HG03039 (cell line): ENCODE measurements at regions not wholly inside any gene's neighbourhood (a gene's known extent, or its start where the extent isn't known, plus 50 kb on each side); places are given as distances from the start of the nearest gene placed in this dataset.

Experiments
- ATAC-seq: cut with Tn5 transposase; IDR thresholded peaks from one replicate; pipeline ENCODE4 v1.9.1; 2021; ENCODE audit warnings: mild to moderate bottlenecking, moderate library complexity; ENCODE audit not compliant: unreplicated experiment

- ATAC-seq, result no peak
Measured at GRCh38 chr3:31442755-31443154, 90.0 kb upstream of the STT3B start.

DNA sequence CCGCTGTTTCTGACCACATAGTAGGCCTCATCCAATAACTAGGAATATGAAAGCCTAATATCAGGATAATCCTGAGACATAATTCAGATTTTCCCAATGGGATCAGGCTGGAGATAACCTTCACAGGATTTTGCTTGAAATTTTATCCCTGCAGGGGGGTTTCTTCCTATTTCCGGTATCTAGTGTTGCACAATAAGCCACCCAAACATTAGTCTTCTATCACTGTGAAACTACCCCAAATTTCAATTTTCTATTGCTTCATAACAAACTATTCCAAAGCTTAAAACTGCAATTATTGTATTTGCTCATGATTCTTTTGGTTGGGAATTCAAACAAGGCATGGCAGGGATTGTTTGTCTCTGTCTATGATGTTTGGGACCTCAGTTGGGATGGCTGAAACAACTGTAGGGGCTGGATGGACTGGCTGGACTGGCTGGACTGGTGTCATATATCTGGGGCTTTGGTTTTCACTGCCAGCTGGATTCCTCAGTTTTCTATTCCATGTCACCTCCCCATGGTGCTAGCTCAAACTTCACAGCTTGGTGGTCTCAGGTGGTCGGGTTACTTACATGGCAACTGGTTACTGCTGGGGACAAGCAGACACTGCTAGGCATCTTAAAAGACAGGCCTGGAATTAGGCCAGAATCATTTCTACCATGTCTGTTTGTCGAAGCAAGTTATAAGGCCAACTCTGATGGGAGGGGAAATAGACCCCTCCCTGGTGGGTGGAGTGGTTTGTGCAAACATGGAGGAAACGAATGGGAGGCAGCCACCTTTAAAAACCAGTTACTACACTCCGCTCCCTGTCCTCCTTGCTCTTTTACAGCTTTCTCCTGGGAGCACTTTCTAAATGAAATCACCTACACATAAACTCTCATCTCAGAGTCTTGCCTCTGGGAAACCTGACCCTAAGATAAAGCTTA lies 88.2 kb upstream of the STT3B start:
- ATAC-seq, result no peak

- no peak for ATAC-seq
Measured at GRCh38 chr3:31445701-31446100, 87.0 kb upstream of the STT3B start.

- ATAC-seq, result peak; percentile 72
Measured at GRCh38 chr3:31448035-31448881, 84.5 kb upstream of the STT3B start.

GRCh38 chr3:31448882-31449243 lies 83.9 kb upstream of the STT3B start:
- ATAC-seq, result peak; percentile 19

DNA sequence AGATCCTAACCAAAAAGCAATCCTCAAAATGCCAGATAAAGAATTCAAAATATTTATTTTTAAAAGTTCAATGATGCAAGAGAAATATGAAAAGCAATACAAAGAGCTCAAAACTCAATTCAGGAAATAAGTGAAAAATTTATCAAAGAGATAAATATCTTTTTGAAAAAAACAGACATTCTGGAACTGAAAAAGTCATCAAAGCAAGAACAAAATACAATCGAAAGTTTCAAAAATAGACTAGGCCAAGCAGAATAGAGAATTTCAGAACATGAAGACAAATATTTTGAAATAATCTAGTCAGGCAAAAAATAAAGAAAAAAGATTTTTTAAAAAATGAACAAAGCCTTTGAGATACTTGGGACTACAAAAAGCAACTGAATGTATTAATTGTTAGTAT lies 83.4 kb upstream of the STT3B start:
- no peak for ATAC-seq

GRCh38 chr3:31450345-31450744 lies 82.4 kb upstream of the STT3B start:
- no peak for ATAC-seq

GRCh38 chr3:31452495-31453106 lies 80.1 kb upstream of the STT3B start:
- no peak for ATAC-seq

DNA sequence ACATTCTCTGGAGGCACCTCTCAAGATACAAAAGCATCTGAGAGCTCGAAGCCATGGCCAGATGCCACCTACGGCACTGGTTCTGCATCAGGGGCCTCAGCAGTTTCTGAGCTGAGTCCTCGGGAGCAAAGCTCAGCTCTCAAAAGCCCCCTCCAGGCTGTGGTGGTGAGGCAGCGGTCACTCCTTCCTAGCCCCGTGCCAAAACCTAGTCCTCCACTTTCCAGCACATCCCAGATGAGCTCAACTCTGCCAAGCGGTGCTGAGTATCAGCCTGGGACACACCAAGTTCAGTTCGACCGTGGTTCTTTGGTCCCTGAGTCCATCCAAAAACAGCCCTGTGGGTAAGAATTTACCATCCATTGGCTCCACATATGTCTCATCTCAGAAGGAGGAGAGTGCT lies 79.3 kb upstream of the STT3B start:
- no peak for ATAC-seq

DNA sequence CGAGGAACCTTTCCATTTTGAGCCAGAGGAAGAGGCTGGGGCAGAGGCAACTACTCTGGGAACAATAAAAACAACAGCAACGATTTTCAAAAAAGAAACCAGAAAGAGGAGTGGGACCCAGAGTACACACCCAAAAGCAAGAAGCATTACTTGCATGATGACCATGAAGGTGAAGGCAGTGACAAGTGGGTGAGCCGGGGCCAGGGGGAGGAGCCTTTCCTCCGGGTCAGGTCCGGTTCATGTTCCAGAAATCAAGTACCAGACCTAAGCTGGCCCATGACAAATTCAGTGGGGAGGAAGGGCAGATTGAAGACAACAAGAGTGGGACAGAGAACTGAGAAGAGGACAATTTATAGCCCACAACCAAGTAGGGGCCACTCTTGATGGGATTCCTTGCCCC lies 77.2 kb upstream of the STT3B start:
- no peak for ATAC-seq

DNA sequence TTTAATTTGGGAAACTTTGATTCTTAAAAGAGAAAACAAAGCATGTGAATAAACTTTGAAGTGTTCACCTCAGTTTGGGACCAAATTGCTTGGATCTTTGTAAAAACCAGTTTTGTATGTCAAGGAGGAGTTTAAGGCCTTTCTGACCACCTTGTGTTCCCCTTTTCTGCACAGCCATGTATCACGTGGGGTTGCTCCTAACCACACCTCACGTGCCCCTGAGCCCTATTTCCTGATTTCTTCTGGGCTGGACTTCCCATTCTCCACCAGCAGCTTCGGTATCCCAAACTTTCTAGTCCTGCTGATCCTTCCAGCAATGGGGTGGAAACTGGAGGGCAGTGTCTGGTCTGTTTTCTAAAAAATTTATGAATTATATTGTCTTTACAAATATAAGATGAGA lies 76.4 kb upstream of the STT3B start:
- ATAC-seq, result no peak

DNA sequence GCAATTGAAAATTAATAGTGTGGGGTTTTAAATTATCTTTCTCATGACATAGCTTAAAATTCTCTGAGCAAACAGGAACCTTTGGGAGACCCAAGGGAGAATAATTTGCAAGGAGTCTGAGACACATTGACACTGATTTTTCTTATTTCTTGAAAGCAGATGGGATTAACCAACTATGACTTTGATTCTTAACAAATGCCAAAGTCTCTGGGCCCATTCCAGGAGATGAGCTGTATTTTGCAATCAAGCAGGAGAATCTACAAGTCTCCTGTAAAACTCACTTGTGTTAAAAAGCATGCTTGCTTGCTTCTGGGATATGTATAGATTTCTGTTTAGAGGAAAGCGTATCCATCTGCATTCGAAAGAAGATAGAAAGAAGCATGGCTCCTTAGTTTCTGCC lies 71.3 kb upstream of the STT3B start:
- no peak for ATAC-seq

- ATAC-seq, result peak; percentile 63
Measured at GRCh38 chr3:31462050-31462569, 70.6 kb upstream of the STT3B start.

DNA sequence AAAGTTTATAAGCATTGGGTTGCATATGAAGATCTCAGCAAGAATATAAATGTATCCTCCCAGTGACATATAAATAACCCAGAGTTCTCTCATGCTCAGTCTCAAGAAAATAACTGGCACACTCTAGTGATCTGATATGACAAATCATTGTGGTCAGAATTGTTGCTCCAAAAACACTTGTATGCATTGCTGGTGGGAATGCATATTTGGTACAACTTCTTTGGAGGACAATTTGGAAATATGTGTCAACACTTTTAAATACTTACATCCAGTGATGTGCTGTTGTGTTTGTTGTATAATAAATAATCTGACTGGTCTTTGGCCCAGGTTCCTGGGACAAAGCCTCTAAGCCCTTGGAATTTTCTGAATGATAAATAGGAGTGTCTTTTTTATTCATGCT lies 66.7 kb upstream of the STT3B start:
- ATAC-seq, result no peak

DNA sequence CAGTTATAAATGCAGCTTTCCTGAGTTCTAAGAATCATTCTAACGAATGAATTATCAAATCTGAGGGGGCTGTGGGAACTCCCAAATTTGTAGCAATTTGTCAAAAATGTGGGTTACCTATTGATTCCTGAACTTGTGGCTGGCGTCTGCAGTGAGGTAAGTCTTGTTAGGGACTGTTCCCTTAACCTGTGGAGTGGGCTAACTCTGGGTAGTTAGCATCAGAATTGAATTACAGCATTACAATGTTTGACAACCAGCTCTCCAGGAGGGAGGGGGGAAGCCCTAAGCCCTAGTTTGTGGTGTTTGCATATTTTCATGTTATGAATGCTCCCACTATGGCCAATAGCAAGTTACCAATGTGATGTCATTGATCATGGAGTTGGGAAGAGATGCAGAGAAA lies 65.9 kb upstream of the STT3B start:
- ATAC-seq, result no peak

GRCh38 chr3:31468433-31468832 lies 64.3 kb upstream of the STT3B start:
- ATAC-seq, result no peak

- no peak for ATAC-seq
Measured at GRCh38 chr3:31469385-31469784, 63.3 kb upstream of the STT3B start.

- ATAC-seq, result no peak
Measured at GRCh38 chr3:31472479-31473390, 60.0 kb upstream of the STT3B start.

DNA sequence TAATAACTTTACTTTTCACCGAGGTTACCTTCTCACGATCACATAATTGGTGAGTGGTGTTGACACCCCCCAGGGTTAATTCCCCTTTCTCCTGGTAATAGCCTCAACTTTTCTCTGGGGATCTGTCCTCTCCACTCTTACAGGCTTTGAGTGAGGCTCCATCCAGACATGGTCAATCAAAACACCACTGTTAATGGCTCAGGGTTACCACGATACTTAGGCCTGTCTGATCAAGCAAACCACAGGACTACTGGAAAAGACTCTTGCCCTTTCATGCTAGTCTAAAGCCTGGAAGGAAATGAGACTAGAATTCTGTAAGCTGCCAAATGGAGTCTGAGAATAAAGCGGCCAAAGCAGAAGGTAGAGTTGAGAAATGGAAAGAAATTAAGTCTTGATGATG lies 56.5 kb upstream of the STT3B start:
- no peak for ATAC-seq

- no peak for ATAC-seq
Measured at GRCh38 chr3:31479431-31479830, 53.3 kb upstream of the STT3B start.
